ENCODE measurements at regions not wholly inside any gene's neighbourhood (a gene's known extent, or its start where the extent isn't known, plus 50 kb on each side); places are given as distances from the start of the nearest gene placed in this dataset.

- Histone ChIP-seq H3K27ac (ENCODE audit: low read length) (no peak overlapping the region), H3K36me3 (ENCODE audit: insufficient read depth, low read length) (no peaks in the 10 kb centered on the region), H3K9me2 (ENCODE audit: insufficient read depth, low read length) (no peaks in the 10 kb centered on the region), H3K4me2 (ENCODE audit: low read length) (no peak overlapping the region), H3K79me2 (replicated peaks; ENCODE audit: insufficient read depth, low read length) (no peaks in the 10 kb centered on the region), H3K4me3 (ENCODE audit: low read length) (no peak overlapping the region), H2AFZ (ENCODE audit: low read depth, low read length) (no peak overlapping the region), H3K9ac (ENCODE audit: low read length) (no peak overlapping the region), H3F3A (ENCODE audit: insufficient read depth, low read length, poor library complexity, severe bottlenecking) (no peaks in the 10 kb centered on the region), H3K9me3 (ENCODE audit: low read length) (no peaks in the 10 kb centered on the region), H3K27me3 (ENCODE audit: insufficient read depth, low read depth, low read length) (no peaks in the 10 kb centered on the region), H4K20me1 (ENCODE audit: insufficient read depth) (no peaks in the 10 kb centered on the region)
- TF ChIP-seq REST (IDR thresholded peaks at IDR 0.05; ENCODE audit: borderline replicate concordance) (no peak), EP300 (conservative IDR thresholded peaks at IDR 0.05; ENCODE audit: poor library complexity, severe bottlenecking) (no peak), RAD21 (conservative IDR thresholded peaks at IDR 0.05) (no peak)
These were observed 1260.4 kb upstream of the ALCAM start for GRCh38 chr3:104106276-104106675.

GRCh38 chr3:104108522-104108921, 1258.2 kb upstream of the ALCAM start:
- H4K20me1 ChIP-seq (ENCODE audit: insufficient read depth), result no peaks in the 10 kb centered on the region

GRCh38 chr3:104126463-104126862, 1240.2 kb upstream of the ALCAM start:
- Histone ChIP-seq H3K9me3 (ENCODE audit: low read length) (no peaks in the 10 kb centered on the region), H4K20me1 (ENCODE audit: insufficient read depth) (no peaks in the 10 kb centered on the region), H3K79me2 (replicated peaks; ENCODE audit: insufficient read depth, low read length) (no peaks in the 10 kb centered on the region), H3K4me2 (ENCODE audit: low read length) (no peak overlapping the region), H3K27ac (ENCODE audit: low read length) (no peak overlapping the region), H3K9me2 (ENCODE audit: insufficient read depth, low read length) (no peaks in the 10 kb centered on the region), H2AFZ (ENCODE audit: low read depth, low read length) (no peak overlapping the region), H3K27me3 (ENCODE audit: insufficient read depth, low read depth, low read length) (peaks cover 3% of the 10 kb centered on the region), H3K4me3 (ENCODE audit: low read length) (no peak overlapping the region), H3F3A (ENCODE audit: insufficient read depth, low read length, poor library complexity, severe bottlenecking) (no peaks in the 10 kb centered on the region), H3K9ac (ENCODE audit: low read length) (no peak overlapping the region), H3K36me3 (ENCODE audit: insufficient read depth, low read length) (no peaks in the 10 kb centered on the region)
- no peak for TF ChIP-seq POLR2AphosphoS5 (IDR thresholded peaks at IDR 0.05)

More at GRCh38 chr3:104108522-104108921, 1258.2 kb upstream of the ALCAM start:
- H3K4me3 ChIP-seq (ENCODE audit: low read length), result no peak overlapping the region
- no peak overlapping the region for H3K9ac ChIP-seq (ENCODE audit: low read length)
- H3K36me3 ChIP-seq (ENCODE audit: insufficient read depth, low read length), result no peaks in the 10 kb centered on the region
- no peaks in the 10 kb centered on the region for H3K27me3 ChIP-seq (ENCODE audit: insufficient read depth, low read depth, low read length)
- H3K9me3 ChIP-seq (ENCODE audit: low read length), result no peaks in the 10 kb centered on the region
- H3K79me2 ChIP-seq (replicated peaks; ENCODE audit: insufficient read depth, low read length), result no peaks in the 10 kb centered on the region
- H3K4me2 ChIP-seq (ENCODE audit: low read length), result no peak overlapping the region
- no peak for TF ChIP-seq EP300 (conservative IDR thresholded peaks at IDR 0.05; ENCODE audit: poor library complexity, severe bottlenecking)
- TF ChIP-seq CTCF (IDR thresholded peaks at IDR 0.05; ENCODE audit: poor library complexity, severe bottlenecking), result no peak
- no peak for TF ChIP-seq MXI1 (conservative IDR thresholded peaks at IDR 0.05; ENCODE audit: poor library complexity, severe bottlenecking)
- TF ChIP-seq TAF1 (IDR thresholded peaks at IDR 0.05; ENCODE audit: low read depth), result no peak
- no peaks in the 10 kb centered on the region for H3K9me2 ChIP-seq (ENCODE audit: insufficient read depth, low read length)
- H3K27ac ChIP-seq (ENCODE audit: low read length), result no peak overlapping the region
- H2AFZ ChIP-seq (ENCODE audit: low read depth, low read length), result no peak overlapping the region
- H3F3A ChIP-seq (ENCODE audit: insufficient read depth, low read length, poor library complexity, severe bottlenecking), result no peaks in the 10 kb centered on the region
